ENCODE measurements at regions not wholly inside any gene's neighbourhood (a gene's known extent, or its start where the extent isn't known, plus 50 kb on each side); places are given as distances from the start of the nearest gene placed in this dataset.

DNA sequence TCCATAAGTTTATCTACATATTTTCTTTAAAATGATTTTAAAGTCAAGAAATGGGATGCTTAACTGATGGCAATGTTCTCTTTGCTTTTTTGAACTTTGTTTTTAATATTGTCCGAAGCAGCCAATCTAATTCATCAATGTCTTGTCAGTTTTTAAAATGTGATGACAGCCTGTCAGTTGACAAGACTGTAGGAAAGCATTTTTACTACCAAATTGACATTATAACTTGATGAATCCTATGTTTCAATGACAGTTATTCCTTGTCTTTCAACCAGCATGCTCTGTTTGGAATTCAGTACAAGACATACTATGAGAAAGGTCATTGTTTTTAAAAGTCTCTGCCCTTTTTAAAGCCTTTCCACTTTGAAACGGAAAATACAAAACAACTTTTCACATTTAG lies 1073.2 kb downstream of the TMTC2 start:
- TF ChIP-seq, protein P1, sequence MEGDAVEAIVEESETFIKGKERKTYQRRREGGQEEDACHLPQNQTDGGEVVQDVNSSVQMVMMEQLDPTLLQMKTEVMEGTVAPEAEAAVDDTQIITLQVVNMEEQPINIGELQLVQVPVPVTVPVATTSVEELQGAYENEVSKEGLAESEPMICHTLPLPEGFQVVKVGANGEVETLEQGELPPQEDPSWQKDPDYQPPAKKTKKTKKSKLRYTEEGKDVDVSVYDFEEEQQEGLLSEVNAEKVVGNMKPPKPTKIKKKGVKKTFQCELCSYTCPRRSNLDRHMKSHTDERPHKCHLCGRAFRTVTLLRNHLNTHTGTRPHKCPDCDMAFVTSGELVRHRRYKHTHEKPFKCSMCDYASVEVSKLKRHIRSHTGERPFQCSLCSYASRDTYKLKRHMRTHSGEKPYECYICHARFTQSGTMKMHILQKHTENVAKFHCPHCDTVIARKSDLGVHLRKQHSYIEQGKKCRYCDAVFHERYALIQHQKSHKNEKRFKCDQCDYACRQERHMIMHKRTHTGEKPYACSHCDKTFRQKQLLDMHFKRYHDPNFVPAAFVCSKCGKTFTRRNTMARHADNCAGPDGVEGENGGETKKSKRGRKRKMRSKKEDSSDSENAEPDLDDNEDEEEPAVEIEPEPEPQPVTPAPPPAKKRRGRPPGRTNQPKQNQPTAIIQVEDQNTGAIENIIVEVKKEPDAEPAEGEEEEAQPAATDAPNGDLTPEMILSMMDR (IDR thresholded peaks at IDR 0.05): no peak
- TF ChIP-seq POLR2AphosphoS5 (IDR thresholded peaks at IDR 0.05) (no peak), POLR2A (IDR thresholded peaks at IDR 0.05) (no peak), EP300 (IDR thresholded peaks at IDR 0.05) (no peak)

All from sigmoid colon (tissue), 4 donors.